SH-SY5Y (cell line): ENCODE measurements at regions not wholly inside any gene's neighbourhood (a gene's known extent, or its start where the extent isn't known, plus 50 kb on each side); places are given as distances from the start of the nearest gene placed in this dataset.

Experiments
- GATA2 ChIP-seq: IDR thresholded peaks from 2 replicates; pipeline ENCODE4 v1.6.1; 2011; ENCODE audit warnings: mild to moderate bottlenecking, low read depth, low read length
- GATA3 ChIP-seq: IDR thresholded peaks from 2 replicates; pipeline ENCODE4 v1.6.1; 2011; ENCODE audit warnings: low read depth, mild to moderate bottlenecking, low read length, moderate library complexity

- no peak for TF ChIP-seq GATA2
- TF ChIP-seq GATA3: no peak
Observed at GRCh38 chr2:22967756-22968155, 417.2 kb upstream of the KLHL29 start.
